K562 (cell line): ENCODE measurements at regions not wholly inside any gene's neighbourhood (a gene's known extent, or its start where the extent isn't known, plus 50 kb on each side); places are given as distances from the start of the nearest gene placed in this dataset.

Experiments used
- ARID3B ChIP-seq: fragments of 250-450 bp; sonication (Bioruptor Pico); IDR thresholded peaks from 2 replicates; pipeline ENCODE4 v1.4.0; 2020; ENCODE audit warnings: borderline replicate concordance
- CHD7 ChIP-seq: fragments of 200-600 bp; sonication (generic); IDR thresholded peaks from one replicate; pipeline ENCODE4 v1.6.1; 2012; ENCODE audit warnings: mild to moderate bottlenecking, low read depth, low read length, inconsistent platforms
- EP400 ChIP-seq: fragments of 450-650 bp; IDR thresholded peaks from 2 replicates; pipeline ENCODE4 v1.6.1; 2017; ENCODE audit warnings: antibody characterized with exemption, mild to moderate bottlenecking, moderate library complexity
- ERF ChIP-seq: fragments of 450-650 bp; formaldehyde crosslinking; IDR thresholded peaks from 2 replicates; pipeline ENCODE4 v1.4.0; 2020; ENCODE audit warnings: mild to moderate bottlenecking, mixed read lengths
- HCFC1 ChIP-seq: IDR thresholded peaks from 2 replicates; pipeline ENCODE4 v1.6.1; 2012; ENCODE audit warnings: low read depth, low read length, improper control_type of control experiment
- HNRNPLL ChIP-seq: fragments of 200-400 bp; formaldehyde crosslinking; IDR thresholded peaks from 2 replicates; pipeline ENCODE4 v1.6.1; 2017; ENCODE audit warnings: low read length, low read depth, mild to moderate bottlenecking; ENCODE audit not compliant: poor library complexity, severe bottlenecking
- NFIX ChIP-seq: fragments of 250-450 bp; sonication (Bioruptor Pico); IDR thresholded peaks from 2 replicates; pipeline ENCODE4 v1.4.0; 2020; ENCODE audit warnings: low read depth, mild to moderate bottlenecking, moderate library complexity
- PHF8 ChIP-seq: fragments of 200-600 bp; sonication (generic); IDR thresholded peaks from 2 replicates; pipeline ENCODE4 v1.6.1; 2012; ENCODE audit warnings: mixed run types, mild to moderate bottlenecking, inconsistent platforms, low read length, moderate library complexity, borderline replicate concordance
- PKNOX1 ChIP-seq: fragments of 450-650 bp; IDR thresholded peaks from 2 replicates; pipeline ENCODE4 v1.6.1; 2016
- SLC30A9 ChIP-seq: fragments of 250-450 bp; sonication (Bioruptor Pico); IDR thresholded peaks from 2 replicates; pipeline ENCODE4 v1.8.0; 2022; ENCODE audit warnings: mild to moderate bottlenecking, moderate library complexity
- SREBF1 ChIP-seq: fragments of 150-350 bp; IDR thresholded peaks from 2 replicates; pipeline ENCODE4 v1.6.1; 2014; ENCODE audit warnings: antibody characterized with exemption, low read depth, low read length, borderline replicate concordance
- TAF15 ChIP-seq: fragments of 200-400 bp; formaldehyde crosslinking; IDR thresholded peaks from 2 replicates; pipeline ENCODE4 v1.6.1; 2017; ENCODE audit warnings: mild to moderate bottlenecking, low read depth, low read length, moderate library complexity
- ZNF408 ChIP-seq: fragments of 250-450 bp; sonication (Bioruptor Pico); IDR thresholded peaks from 2 replicates; pipeline ENCODE4 v1.4.0; 2020; ENCODE audit warnings: low read depth, mild to moderate bottlenecking, moderate library complexity
- ZNF507 ChIP-seq: conservative IDR thresholded peaks from 2 replicates; pipeline ENCODE4 v1.6.1; 2017; ENCODE audit warnings: missing genetic modification characterization, missing compliant biosample characterization
- ZZZ3 ChIP-seq: fragments of 450-650 bp; IDR thresholded peaks from 2 replicates; pipeline ENCODE4 v1.6.1; 2016; ENCODE audit warnings: antibody characterized with exemption, mild to moderate bottlenecking, moderate library complexity

GRCh38 chr6:28742668-28743270 lies 181.0 kb downstream of the TRIM27 start (continued):
- TF ChIP-seq CHD7 (no peak), EP400 (no peak; the same call in 1 of the 2 replicates), ERF (CRISPR knock-in tag) (no peak), ZNF507 (no peak), SLC30A9 (CRISPR knock-in tag) (no peak), PHF8 (no peak), SREBF1 (no peak), TAF15 (no peak), HNRNPLL (no peak), ARID3B (CRISPR knock-in tag) (no peak), PKNOX1 (no peak), ZNF408 (no peak), ZZZ3 (no peak), HCFC1 (peak; percentile 32; the same call in 1 of the 2 replicates), NFIX (no peak)
